WTC11 (cell line): ENCODE measurements at regions not wholly inside any gene's neighbourhood (a gene's known extent, or its start where the extent isn't known, plus 50 kb on each side); places are given as distances from the start of the nearest gene placed in this dataset.

Source experiments
- ATAC-seq: fragments of 200-7000 bp; cut with Tn5 transposase; 2 replicates; pipeline ENCODE4 v1.10.0; 2021; ENCODE audit warnings: mild to moderate bottlenecking, moderate library complexity
- CTCF ChIA-PET: fragments of 300-600 bp; sonication (Branson Sonifier 250); formaldehyde crosslinking; loops from one replicate; lab custom pipeline; 2021; ENCODE audit warnings: antibody characterized with exemption; lab: Charles Lee
- POLR2A ChIA-PET: fragments of 350-600 bp; sonication (Branson Sonifier 250); formaldehyde crosslinking; loops from one replicate; lab custom pipeline; 2021; ENCODE audit warnings: antibody characterized with exemption; lab: Charles Lee
- DNase-seq: peaks from one replicate; pipeline ENCODE4 v3.0.0; 2021; ENCODE audit warnings: low spot score
- H3K27ac Mint-ChIP-seq: 2 replicates; pipeline ENCODE4 v1.8.0; 2021; ENCODE audit warnings: mixed read lengths
- H3K27me3 Mint-ChIP-seq: 2 replicates; pipeline ENCODE4 v1.8.0; 2021; ENCODE audit warnings: low read depth, mild to moderate bottlenecking, moderate library complexity, mixed read lengths
- H3K36me3 Mint-ChIP-seq: 2 replicates; pipeline ENCODE4 v1.8.0; 2021; ENCODE audit warnings: mixed read lengths
- H3K4me1 Mint-ChIP-seq: 2 replicates; pipeline ENCODE4 v1.8.0; 2022; ENCODE audit warnings: mixed read lengths
- H3K4me3 Mint-ChIP-seq: 2 replicates; pipeline ENCODE4 v1.8.0; 2021; ENCODE audit warnings: mild to moderate bottlenecking, moderate library complexity, mixed read lengths
- H3K9me3 Mint-ChIP-seq: 2 replicates; pipeline ENCODE4 v1.8.0; 2021; ENCODE audit warnings: mixed read lengths
- CREM ChIP-seq: sonication (generic); formaldehyde crosslinking; IDR thresholded peaks from 2 replicates; pipeline ENCODE4 v1.8.1; 2022; ENCODE audit warnings: mild to moderate bottlenecking, missing genetic modification reagents, moderate library complexity
- FOXK1 ChIP-seq: sonication (generic); formaldehyde crosslinking; IDR thresholded peaks from 2 replicates; pipeline ENCODE4 v1.8.0; 2022; ENCODE audit warnings: mild to moderate bottlenecking, moderate library complexity, missing genetic modification reagents
- KAT7 ChIP-seq: sonication (generic); formaldehyde crosslinking; IDR thresholded peaks from 2 replicates; pipeline ENCODE4 v1.8.1; 2023; ENCODE audit warnings: missing genetic modification reagents, mild to moderate bottlenecking, borderline replicate concordance
- MYBL2 ChIP-seq: sonication (generic); formaldehyde crosslinking; IDR thresholded peaks from 2 replicates; pipeline ENCODE4 v1.8.1; 2023; ENCODE audit warnings: mild to moderate bottlenecking, moderate library complexity, missing genetic modification reagents
- NFYB ChIP-seq: sonication (generic); formaldehyde crosslinking; conservative IDR thresholded peaks from 2 replicates; pipeline ENCODE4 v1.8.0; 2022; ENCODE audit warnings: low read depth, missing genetic modification reagents
- NR3C1 ChIP-seq: sonication (generic); formaldehyde crosslinking; conservative IDR thresholded peaks from 2 replicates; pipeline ENCODE4 v1.8.1; 2023; ENCODE audit warnings: low read depth, mild to moderate bottlenecking, missing genetic modification reagents
- PRRX2 ChIP-seq: fragments of 250-450 bp; sonication (Bioruptor Pico); IDR thresholded peaks from 2 replicates; pipeline ENCODE4 v1.8.0; 2021; ENCODE audit warnings: mild to moderate bottlenecking
- RELA ChIP-seq: sonication (generic); formaldehyde crosslinking; IDR thresholded peaks from 2 replicates; pipeline ENCODE4 v1.8.1; 2022; ENCODE audit warnings: missing genetic modification reagents, mild to moderate bottlenecking, borderline replicate concordance
- SMAD3 ChIP-seq: sonication (generic); formaldehyde crosslinking; IDR thresholded peaks from 2 replicates; pipeline ENCODE4 v1.8.0; 2022; ENCODE audit warnings: missing genetic modification reagents, mild to moderate bottlenecking, borderline replicate concordance
- SOX15 ChIP-seq: fragments of 250-450 bp; sonication (Bioruptor Pico); IDR thresholded peaks from 2 replicates; pipeline ENCODE4 v1.9.0; 2021; ENCODE audit warnings: mild to moderate bottlenecking
- TEAD1 ChIP-seq: sonication (generic); formaldehyde crosslinking; IDR thresholded peaks from 2 replicates; pipeline ENCODE4 v1.8.0; 2022; ENCODE audit warnings: mild to moderate bottlenecking, missing genetic modification reagents
- ZNF232 ChIP-seq: sonication (generic); formaldehyde crosslinking; IDR thresholded peaks from 2 replicates; pipeline ENCODE4 v1.8.0; 2022; ENCODE audit warnings: mild to moderate bottlenecking, missing genetic modification reagents
- ZNF416 ChIP-seq: fragments of 250-450 bp; sonication (Bioruptor Pico); IDR thresholded peaks from 2 replicates; pipeline ENCODE4 v1.9.0; 2021; ENCODE audit warnings: mild to moderate bottlenecking, inconsistent platforms
- TF ChIP-seq, protein P1 (sequence below): sonication (generic); formaldehyde crosslinking; IDR thresholded peaks from 2 replicates; pipeline ENCODE4 v1.8.1; 2023; ENCODE audit warnings: mild to moderate bottlenecking, missing genetic modification reagents, borderline replicate concordance
- TF ChIP-seq, protein P2 (sequence below): sonication (generic); formaldehyde crosslinking; IDR thresholded peaks from 2 replicates; pipeline ENCODE4 v1.8.0; 2022; ENCODE audit warnings: mild to moderate bottlenecking, missing genetic modification reagents
- TF ChIP-seq, protein P3 (sequence below): sonication (generic); formaldehyde crosslinking; IDR thresholded peaks from 2 replicates; pipeline ENCODE4 v1.8.1; 2023; ENCODE audit warnings: mild to moderate bottlenecking, moderate library complexity, missing genetic modification reagents
- TF ChIP-seq, protein P4 (sequence below): sonication (generic); formaldehyde crosslinking; conservative IDR thresholded peaks from 2 replicates; pipeline ENCODE4 v1.8.1; 2022; ENCODE audit warnings: mild to moderate bottlenecking, missing genetic modification reagents
- TF ChIP-seq, protein P5 (sequence below): sonication (generic); formaldehyde crosslinking; IDR thresholded peaks from 2 replicates; pipeline ENCODE4 v1.8.1; 2023; ENCODE audit warnings: mild to moderate bottlenecking, missing genetic modification reagents
- TF ChIP-seq, protein P6 (sequence below): sonication (generic); formaldehyde crosslinking; IDR thresholded peaks from 2 replicates; pipeline ENCODE4 v1.8.0; 2022; ENCODE audit warnings: missing genetic modification reagents

DNA sequence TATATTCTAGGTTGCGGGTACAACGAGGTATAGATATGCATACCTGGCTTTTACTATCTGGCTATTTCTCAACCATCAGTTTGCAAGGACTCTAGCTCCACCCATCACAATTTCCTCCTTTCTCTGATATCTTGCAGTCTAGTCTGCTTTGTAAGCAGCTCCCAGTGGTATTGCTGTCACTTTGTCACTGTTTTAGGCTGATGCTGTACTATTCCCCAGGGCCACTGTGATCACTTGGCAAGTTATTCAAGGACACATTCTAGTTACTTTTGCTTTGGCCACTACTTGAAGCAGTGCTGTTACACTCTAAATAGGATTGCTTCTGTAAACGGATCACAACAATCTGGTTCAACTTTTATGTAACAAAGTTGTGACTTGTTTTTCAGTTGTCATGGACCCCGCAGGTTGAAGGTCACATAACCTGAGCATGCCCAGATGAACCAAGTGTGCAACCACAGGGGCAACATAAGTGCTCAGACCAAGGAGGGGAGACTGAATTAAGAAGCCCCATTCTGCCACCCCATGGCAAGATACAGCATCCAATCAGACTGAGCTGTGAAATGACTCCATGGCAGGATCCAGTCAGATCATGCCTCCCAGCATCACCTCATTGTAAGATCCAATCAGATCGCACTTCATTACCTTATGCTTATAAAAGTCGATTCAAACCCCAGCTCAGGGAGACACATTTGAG lies 588.4 kb upstream of the CITED2 start:
- Mint-ChIP-seq H3K4me3 (no peak overlapping the region), H3K27ac (no peak overlapping the region), H3K9me3 (peaks cover 4% of the 10 kb centered on the region; the same call in 1 of the 2 replicates), H3K36me3 (no peaks in the 10 kb centered on the region), H3K27me3 (no peaks in the 10 kb centered on the region), H3K4me1 (peaks cover 25% of the 10 kb centered on the region)
- DNase-seq (no peak), ATAC-seq (no peak)
- POLR2A ChIA-PET: no interaction called here
- TF ChIP-seq CREM (no peak), SOX15 (CRISPR knock-in tag) (no peak), RELA (CRISPR knock-in tag) (no peak), SMAD3 (CRISPR knock-in tag) (no peak), TEAD1 (no peak), NR3C1 (CRISPR knock-in tag) (no peak)
- TF ChIP-seq, protein P1, sequence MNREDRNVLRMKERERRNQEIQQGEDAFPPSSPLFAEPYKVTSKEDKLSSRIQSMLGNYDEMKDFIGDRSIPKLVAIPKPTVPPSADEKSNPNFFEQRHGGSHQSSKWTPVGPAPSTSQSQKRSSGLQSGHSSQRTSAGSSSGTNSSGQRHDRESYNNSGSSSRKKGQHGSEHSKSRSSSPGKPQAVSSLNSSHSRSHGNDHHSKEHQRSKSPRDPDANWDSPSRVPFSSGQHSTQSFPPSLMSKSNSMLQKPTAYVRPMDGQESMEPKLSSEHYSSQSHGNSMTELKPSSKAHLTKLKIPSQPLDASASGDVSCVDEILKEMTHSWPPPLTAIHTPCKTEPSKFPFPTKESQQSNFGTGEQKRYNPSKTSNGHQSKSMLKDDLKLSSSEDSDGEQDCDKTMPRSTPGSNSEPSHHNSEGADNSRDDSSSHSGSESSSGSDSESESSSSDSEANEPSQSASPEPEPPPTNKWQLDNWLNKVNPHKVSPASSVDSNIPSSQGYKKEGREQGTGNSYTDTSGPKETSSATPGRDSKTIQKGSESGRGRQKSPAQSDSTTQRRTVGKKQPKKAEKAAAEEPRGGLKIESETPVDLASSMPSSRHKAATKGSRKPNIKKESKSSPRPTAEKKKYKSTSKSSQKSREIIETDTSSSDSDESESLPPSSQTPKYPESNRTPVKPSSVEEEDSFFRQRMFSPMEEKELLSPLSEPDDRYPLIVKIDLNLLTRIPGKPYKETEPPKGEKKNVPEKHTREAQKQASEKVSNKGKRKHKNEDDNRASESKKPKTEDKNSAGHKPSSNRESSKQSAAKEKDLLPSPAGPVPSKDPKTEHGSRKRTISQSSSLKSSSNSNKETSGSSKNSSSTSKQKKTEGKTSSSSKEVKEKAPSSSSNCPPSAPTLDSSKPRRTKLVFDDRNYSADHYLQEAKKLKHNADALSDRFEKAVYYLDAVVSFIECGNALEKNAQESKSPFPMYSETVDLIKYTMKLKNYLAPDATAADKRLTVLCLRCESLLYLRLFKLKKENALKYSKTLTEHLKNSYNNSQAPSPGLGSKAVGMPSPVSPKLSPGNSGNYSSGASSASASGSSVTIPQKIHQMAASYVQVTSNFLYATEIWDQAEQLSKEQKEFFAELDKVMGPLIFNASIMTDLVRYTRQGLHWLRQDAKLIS (CRISPR knock-in tag): no peak
- TF ChIP-seq, protein P2, sequence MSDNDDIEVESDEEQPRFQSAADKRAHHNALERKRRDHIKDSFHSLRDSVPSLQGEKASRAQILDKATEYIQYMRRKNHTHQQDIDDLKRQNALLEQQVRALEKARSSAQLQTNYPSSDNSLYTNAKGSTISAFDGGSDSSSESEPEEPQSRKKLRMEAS (CRISPR knock-in tag): no peak
- TF ChIP-seq, protein P3, sequence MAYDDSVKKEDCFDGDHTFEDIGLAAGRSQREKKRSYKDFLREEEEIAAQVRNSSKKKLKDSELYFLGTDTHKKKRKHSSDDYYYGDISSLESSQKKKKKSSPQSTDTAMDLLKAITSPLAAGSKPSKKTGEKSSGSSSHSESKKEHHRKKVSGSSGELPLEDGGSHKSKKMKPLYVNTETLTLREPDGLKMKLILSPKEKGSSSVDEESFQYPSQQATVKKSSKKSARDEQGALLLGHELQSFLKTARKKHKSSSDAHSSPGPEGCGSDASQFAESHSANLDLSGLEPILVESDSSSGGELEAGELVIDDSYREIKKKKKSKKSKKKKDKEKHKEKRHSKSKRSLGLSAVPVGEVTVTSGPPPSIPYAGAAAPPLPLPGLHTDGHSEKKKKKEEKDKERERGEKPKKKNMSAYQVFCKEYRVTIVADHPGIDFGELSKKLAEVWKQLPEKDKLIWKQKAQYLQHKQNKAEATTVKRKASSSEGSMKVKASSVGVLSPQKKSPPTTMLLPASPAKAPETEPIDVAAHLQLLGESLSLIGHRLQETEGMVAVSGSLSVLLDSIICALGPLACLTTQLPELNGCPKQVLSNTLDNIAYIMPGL: no peak
- CTCF ChIA-PET: no interaction called here

DNA sequence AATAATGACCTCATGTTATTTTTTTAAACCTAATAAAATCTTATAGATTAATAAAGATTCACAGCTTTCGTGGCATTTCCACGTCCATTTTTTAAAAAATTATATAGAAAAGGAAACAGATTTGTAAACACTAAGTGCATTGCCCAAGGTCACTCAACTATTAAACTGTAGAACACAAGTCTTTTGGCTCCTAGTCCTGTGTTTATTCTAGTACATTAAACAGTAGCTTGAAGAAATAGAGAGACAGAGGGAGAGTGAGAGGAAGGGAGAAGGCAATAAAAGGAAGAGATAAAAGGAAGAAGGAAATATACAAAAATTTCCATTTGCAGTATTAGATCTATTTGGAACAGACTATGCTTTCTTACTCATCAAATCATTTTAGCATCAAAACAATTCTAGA lies 586.7 kb upstream of the CITED2 start:
- DNase-seq (no peak), ATAC-seq (no peak)
- ChIA-PET CTCF (no interaction called here), POLR2A (no interaction called here)
- Mint-ChIP-seq H3K27me3 (no peaks in the 10 kb centered on the region), H3K4me3 (no peak overlapping the region), H3K27ac (no peak overlapping the region), H3K36me3 (no peaks in the 10 kb centered on the region), H3K9me3 (peaks cover 4% of the 10 kb centered on the region; the same call in 1 of the 2 replicates), H3K4me1 (peaks cover 20% of the 10 kb centered on the region)
- no peak for TF ChIP-seq KAT7 (CRISPR knock-in tag)
- TF ChIP-seq NR3C1 (CRISPR knock-in tag): no peak
- TF ChIP-seq, protein P3: no peak
- TF ChIP-seq, protein P4, sequence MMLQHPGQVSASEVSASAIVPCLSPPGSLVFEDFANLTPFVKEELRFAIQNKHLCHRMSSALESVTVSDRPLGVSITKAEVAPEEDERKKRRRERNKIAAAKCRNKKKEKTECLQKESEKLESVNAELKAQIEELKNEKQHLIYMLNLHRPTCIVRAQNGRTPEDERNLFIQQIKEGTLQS (CRISPR knock-in tag): no peak
- TF ChIP-seq MYBL2: no peak

DNA sequence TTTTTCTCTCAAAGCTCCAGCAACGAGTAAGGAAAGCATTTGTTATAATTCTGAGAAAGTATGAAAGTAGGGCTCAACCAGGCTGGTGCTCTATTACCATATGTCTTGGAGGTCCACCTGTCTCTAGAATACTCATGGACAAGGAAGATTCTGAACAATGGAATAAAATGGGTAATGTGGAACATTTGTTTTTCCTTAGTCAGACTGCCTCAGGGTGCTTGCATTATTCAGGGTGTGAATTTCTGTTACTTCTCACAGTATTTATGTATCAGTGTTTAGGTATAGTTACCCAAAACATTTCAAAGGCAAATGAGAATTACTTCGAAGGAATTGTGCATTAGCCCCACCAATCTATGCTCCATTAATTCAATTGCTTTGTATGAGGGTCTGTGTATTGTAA lies 586.2 kb upstream of the CITED2 start:
- Mint-ChIP-seq H3K4me1 (peaks cover 16% of the 10 kb centered on the region), H3K4me3 (no peak overlapping the region), H3K27ac (no peak overlapping the region), H3K36me3 (no peaks in the 10 kb centered on the region), H3K27me3 (no peaks in the 10 kb centered on the region), H3K9me3 (peaks cover 4% of the 10 kb centered on the region; the same call in 1 of the 2 replicates)
- POLR2A ChIA-PET: no interaction called here
- CTCF ChIA-PET: interaction anchor here (0.7 kb wide), 1 partner anchor 973 kb away, joined by 3 read pairs; no protein-coding TSS in a partner anchor
- no peak for DNase-seq
- ATAC-seq: no peak
- TF ChIP-seq ZNF232 (CRISPR knock-in tag): no peak
- TF ChIP-seq, protein P5, sequence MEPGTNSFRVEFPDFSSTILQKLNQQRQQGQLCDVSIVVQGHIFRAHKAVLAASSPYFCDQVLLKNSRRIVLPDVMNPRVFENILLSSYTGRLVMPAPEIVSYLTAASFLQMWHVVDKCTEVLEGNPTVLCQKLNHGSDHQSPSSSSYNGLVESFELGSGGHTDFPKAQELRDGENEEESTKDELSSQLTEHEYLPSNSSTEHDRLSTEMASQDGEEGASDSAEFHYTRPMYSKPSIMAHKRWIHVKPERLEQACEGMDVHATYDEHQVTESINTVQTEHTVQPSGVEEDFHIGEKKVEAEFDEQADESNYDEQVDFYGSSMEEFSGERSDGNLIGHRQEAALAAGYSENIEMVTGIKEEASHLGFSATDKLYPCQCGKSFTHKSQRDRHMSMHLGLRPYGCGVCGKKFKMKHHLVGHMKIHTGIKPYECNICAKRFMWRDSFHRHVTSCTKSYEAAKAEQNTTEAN (CRISPR knock-in tag): no peak
- TF ChIP-seq, protein P6, sequence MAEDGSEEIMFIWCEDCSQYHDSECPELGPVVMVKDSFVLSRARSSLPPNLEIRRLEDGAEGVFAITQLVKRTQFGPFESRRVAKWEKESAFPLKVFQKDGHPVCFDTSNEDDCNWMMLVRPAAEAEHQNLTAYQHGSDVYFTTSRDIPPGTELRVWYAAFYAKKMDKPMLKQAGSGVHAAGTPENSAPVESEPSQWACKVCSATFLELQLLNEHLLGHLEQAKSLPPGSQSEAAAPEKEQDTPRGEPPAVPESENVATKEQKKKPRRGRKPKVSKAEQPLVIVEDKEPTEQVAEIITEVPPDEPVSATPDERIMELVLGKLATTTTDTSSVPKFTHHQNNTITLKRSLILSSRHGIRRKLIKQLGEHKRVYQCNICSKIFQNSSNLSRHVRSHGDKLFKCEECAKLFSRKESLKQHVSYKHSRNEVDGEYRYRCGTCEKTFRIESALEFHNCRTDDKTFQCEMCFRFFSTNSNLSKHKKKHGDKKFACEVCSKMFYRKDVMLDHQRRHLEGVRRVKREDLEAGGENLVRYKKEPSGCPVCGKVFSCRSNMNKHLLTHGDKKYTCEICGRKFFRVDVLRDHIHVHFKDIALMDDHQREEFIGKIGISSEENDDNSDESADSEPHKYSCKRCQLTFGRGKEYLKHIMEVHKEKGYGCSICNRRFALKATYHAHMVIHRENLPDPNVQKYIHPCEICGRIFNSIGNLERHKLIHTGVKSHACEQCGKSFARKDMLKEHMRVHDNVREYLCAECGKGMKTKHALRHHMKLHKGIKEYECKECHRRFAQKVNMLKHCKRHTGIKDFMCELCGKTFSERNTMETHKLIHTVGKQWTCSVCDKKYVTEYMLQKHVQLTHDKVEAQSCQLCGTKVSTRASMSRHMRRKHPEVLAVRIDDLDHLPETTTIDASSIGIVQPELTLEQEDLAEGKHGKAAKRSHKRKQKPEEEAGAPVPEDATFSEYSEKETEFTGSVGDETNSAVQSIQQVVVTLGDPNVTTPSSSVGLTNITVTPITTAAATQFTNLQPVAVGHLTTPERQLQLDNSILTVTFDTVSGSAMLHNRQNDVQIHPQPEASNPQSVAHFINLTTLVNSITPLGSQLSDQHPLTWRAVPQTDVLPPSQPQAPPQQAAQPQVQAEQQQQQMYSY: no peak
- no peak for TF ChIP-seq ZNF416 (CRISPR knock-in tag)
- no peak for TF ChIP-seq PRRX2
- no peak for TF ChIP-seq FOXK1 (CRISPR knock-in tag)
- no peak for TF ChIP-seq NFYB (CRISPR knock-in tag)
